Lung (tissue), 11 donors: ENCODE measurements at regions not wholly inside any gene's neighbourhood (a gene's known extent, or its start where the extent isn't known, plus 50 kb on each side); places are given as distances from the start of the nearest gene placed in this dataset.

ENCODE experiments used
- ATAC-seq: fragments of 200-7000 bp; cut with Tn5 transposase; one replicate; pipeline ENCODE4 v1.9.1; 2020; ENCODE audit warnings: moderate number of reproducible peaks; ENCODE audit not compliant: insufficient read depth, low FRiP score
- DNase-seq, 3 donors: peaks; one replicate each; pipeline ENCODE4 v3.0.0-alpha.2; 2013 to 2017
- H3K27ac ChIP-seq, 2 donors: one replicate each; pipeline ENCODE4 v1.5.1; 2013; ENCODE audit warnings: mild to moderate bottlenecking in 2 of 2, moderate library complexity in 2 of 2, control low read depth in 1 of 2, inconsistent platforms in 1 of 2, low read depth in 1 of 2, low read length in 1 of 2
- H3K27me3 ChIP-seq, 3 donors: one replicate each; pipeline ENCODE4 v1.5.1; 2013; ENCODE audit warnings: low read length in 2 of 3; ENCODE audit not compliant: control insufficient read depth in 3 of 3, insufficient read depth in 3 of 3
- H3K36me3 ChIP-seq, 4 donors: one replicate each; pipeline ENCODE4 v1.5.1; 2013; ENCODE audit warnings: low read length in 4 of 4, mild to moderate bottlenecking in 1 of 4, moderate library complexity in 1 of 4; ENCODE audit not compliant: control insufficient read depth in 4 of 4, insufficient read depth in 4 of 4
- H3K4me1 ChIP-seq, 5 donors: one replicate each; pipeline ENCODE4 v1.5.1; 2013; ENCODE audit warnings: low read length in 5 of 5, mild to moderate bottlenecking in 2 of 5, moderate library complexity in 1 of 5; ENCODE audit not compliant: control insufficient read depth in 5 of 5, insufficient read depth in 5 of 5
- H3K4me3 ChIP-seq: one replicate; pipeline ENCODE4 v1.5.1; 2013; ENCODE audit warnings: mild to moderate bottlenecking, control low read depth, moderate library complexity
- H3K9ac ChIP-seq, 2 donors: one replicate each; pipeline ENCODE4 v1.5.1; 2013; ENCODE audit warnings: low read length in 2 of 2, control low read depth in 1 of 2; ENCODE audit not compliant: insufficient read depth in 1 of 2
- H3K9me3 ChIP-seq, 4 donors: one replicate each; pipeline ENCODE4 v1.5.1; 2013; ENCODE audit warnings: low read length in 3 of 4, mild to moderate bottlenecking in 1 of 4, moderate library complexity in 1 of 4; ENCODE audit not compliant: control insufficient read depth in 4 of 4, insufficient read depth in 3 of 4
- CTCF ChIP-seq: IDR thresholded peaks from 2 replicates; pipeline ENCODE4 v1.5.1; 2012; ENCODE audit warnings: mild to moderate bottlenecking; ENCODE audit errors: control extremely low read depth, extremely low read depth
- WGBS, 2 donors: extraction: QIAGEN DNeasy Blood & Tissue Kit; methylation state at CpG; one replicate each; pipeline ENCODE4 v1.1.7; 2013; 5-methylcytosine and 5-hydroxymethylcytosine counted together
- donor health status: control.
- donor health status: control.
- donor health status: Bipolar disorder and iron deficiency.
- donor health status: healthy.
- donor health status: DM: yes; HTN: yes; CAD: no.

- H3K27ac ChIP-seq, result no peak overlapping the region
- peak in 1 of 3 donors; percentile 22 for DNase-seq
- H3K9me3 ChIP-seq, result no peaks in the 10 kb centered on the region
- no peak for ATAC-seq
- 68 to 85% methylated on average over 5 of the region's 5 CpGs for WGBS, 2 donors
- H3K9ac ChIP-seq, result no peak overlapping the region
- no peaks in the 10 kb centered on the region for H3K27me3 ChIP-seq
- no peak overlapping the region for H3K4me3 ChIP-seq
- no peak for TF ChIP-seq CTCF
- H3K36me3 ChIP-seq, result no peaks in the 10 kb centered on the region
- H3K4me1 ChIP-seq, result peaks cover 1 to 40% (median 17%) of the 10 kb centered on the region in 5 donors
Observed at GRCh38 chr5:143887903-143888665, 76.1 kb downstream of the HMHB1 start.

- H3K9ac ChIP-seq, result no peak overlapping the region
- no peak for DNase-seq
- TF ChIP-seq CTCF, result no peak
- 80 to 84% methylated on average over 3 of the region's 3 CpGs for WGBS, 2 donors
- H3K4me3 ChIP-seq, result no peak overlapping the region
- peaks cover 1 to 40% (median 17%) of the 10 kb centered on the region in 5 donors for H3K4me1 ChIP-seq
- no peak for ATAC-seq
- H3K36me3 ChIP-seq, result no peaks in the 10 kb centered on the region
- no peak overlapping the region for H3K27ac ChIP-seq
- H3K9me3 ChIP-seq, result no peaks in the 10 kb centered on the region
- no peaks in the 10 kb centered on the region for H3K27me3 ChIP-seq
Observed at GRCh38 chr5:143888912-143889311, 77.0 kb downstream of the HMHB1 start.

- ATAC-seq, result no peak
- Histone ChIP-seq H3K9me3 (no peaks in the 10 kb centered on the region), H3K4me1 (peaks cover 1 to 40% (median 17%) of the 10 kb centered on the region in 5 donors), H3K36me3 (no peaks in the 10 kb centered on the region), H3K27ac (no peak overlapping the region), H3K27me3 (no peaks in the 10 kb centered on the region), H3K4me3 (no peak overlapping the region), H3K9ac (no peak overlapping the region)
- no peak for TF ChIP-seq CTCF
- no peak for DNase-seq
- 85 to 91% methylated on average over 3 of the region's 3 CpGs for WGBS, 2 donors
Observed at GRCh38 chr5:143889986-143890385, 78.0 kb downstream of the HMHB1 start.
